Sigmoid colon (tissue), 6 donors: ENCODE measurements at regions not wholly inside any gene's neighbourhood (a gene's known extent, or its start where the extent isn't known, plus 50 kb on each side); places are given as distances from the start of the nearest gene placed in this dataset.

Experiments used
- DNase-seq: peaks from one replicate; pipeline ENCODE4 v3.0.0-alpha.2; 2019
- H3K27ac ChIP-seq, 4 donors: fragments of 200-600 bp; sonication (generic); one replicate each; pipeline ENCODE4 v1.5.1; 2016 to 2019; ENCODE audit warnings: mild to moderate bottlenecking in 1 of 4
- H3K27me3 ChIP-seq, 3 donors: fragments of 200-600 bp; sonication (generic); one replicate each; pipeline ENCODE4 v1.5.1; 2019; ENCODE audit warnings: mild to moderate bottlenecking in 1 of 3
- H3K36me3 ChIP-seq, 4 donors: fragments of 200-600 bp; sonication (generic); one replicate each; pipeline ENCODE4 v1.5.1; 2016 to 2019
- H3K4me1 ChIP-seq, 4 donors: fragments of 200-600 bp; sonication (generic); one replicate each; pipeline ENCODE4 v1.5.1; 2017 to 2019
- H3K4me3 ChIP-seq, 4 donors: fragments of 200-600 bp; sonication (generic); one replicate each; pipeline ENCODE4 v1.5.1; 2017 to 2019; ENCODE audit warnings: mild to moderate bottlenecking in 2 of 4, moderate library complexity in 1 of 4
- H3K9me3 ChIP-seq, 4 donors: fragments of 200-600 bp in 3 of 4; sonication (generic) in 3 of 4; one replicate each; pipeline versions ENCODE4 v1.5.1 to v1.6.1; 2013 to 2019
- EP300 ChIP-seq, 4 donors: sonication (generic); formaldehyde crosslinking; IDR thresholded peaks; one replicate each; pipeline ENCODE4 v1.6.1; 2017; ENCODE audit warnings: antibody characterized with exemption in 4 of 4
- POLR2A ChIP-seq, 2 donors: fragments of 450-650 bp; IDR thresholded peaks; one replicate each; pipeline ENCODE4 v1.6.1; 2016; ENCODE audit warnings: antibody characterized with exemption in 2 of 2, mild to moderate bottlenecking in 2 of 2, moderate library complexity in 2 of 2
- POLR2AphosphoS5 ChIP-seq, 4 donors: sonication (generic); formaldehyde crosslinking; IDR thresholded peaks; one replicate each; pipeline ENCODE4 v1.6.1; 2017; ENCODE audit warnings: antibody characterized with exemption in 4 of 4
- WGBS, 2 donors: extraction: QIAGEN DNeasy Blood & Tissue Kit; methylation state at CpG; one replicate each; pipeline ENCODE4 v1.1.7; 2013; 5-methylcytosine and 5-hydroxymethylcytosine counted together
- intact Hi-C: fragments of 100-400 bp; cut with DNase I; formaldehyde crosslinking; loops from one replicate; pipeline ENCODE4 v1.15.1; 2023
- TF ChIP-seq, protein P1 (sequence below), 4 experiments: fragments of 450-650 bp in 3 of 4; fragments of 200-600 bp in 1 of 4; IDR thresholded peaks; one replicate each; pipeline ENCODE4 v1.5.1; 2016 to 2019; ENCODE audit warnings: antibody characterized with exemption in 4 of 4, mild to moderate bottlenecking in 3 of 4, moderate library complexity in 2 of 4
- donor health status: healthy with polysubstance abuse.
- donor health status: healthy.

DNA sequence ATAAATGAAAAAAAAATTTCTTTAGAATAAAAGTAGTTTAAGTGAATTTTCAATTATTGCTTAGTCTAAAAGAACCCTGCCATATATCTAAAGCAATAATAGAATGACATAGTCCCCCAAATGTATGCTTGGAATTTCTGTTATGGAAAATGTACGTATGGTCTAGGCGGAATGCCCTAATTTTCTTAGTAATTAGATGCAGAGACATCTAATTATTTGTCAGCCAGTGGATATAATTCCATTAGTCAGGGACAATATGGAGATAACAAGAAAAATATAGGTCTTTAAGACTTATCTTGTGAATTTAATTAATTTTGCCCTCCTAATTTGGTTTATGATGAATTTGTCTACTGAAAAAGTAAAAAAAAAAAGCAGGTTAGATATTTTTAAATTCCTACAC, 460.9 kb upstream of the SOX11 start:
- no peak for TF ChIP-seq POLR2A (IDR thresholded peaks at IDR 0.05)
- TF ChIP-seq EP300 (IDR thresholded peaks at IDR 0.05), result no peak
- TF ChIP-seq, protein P1, sequence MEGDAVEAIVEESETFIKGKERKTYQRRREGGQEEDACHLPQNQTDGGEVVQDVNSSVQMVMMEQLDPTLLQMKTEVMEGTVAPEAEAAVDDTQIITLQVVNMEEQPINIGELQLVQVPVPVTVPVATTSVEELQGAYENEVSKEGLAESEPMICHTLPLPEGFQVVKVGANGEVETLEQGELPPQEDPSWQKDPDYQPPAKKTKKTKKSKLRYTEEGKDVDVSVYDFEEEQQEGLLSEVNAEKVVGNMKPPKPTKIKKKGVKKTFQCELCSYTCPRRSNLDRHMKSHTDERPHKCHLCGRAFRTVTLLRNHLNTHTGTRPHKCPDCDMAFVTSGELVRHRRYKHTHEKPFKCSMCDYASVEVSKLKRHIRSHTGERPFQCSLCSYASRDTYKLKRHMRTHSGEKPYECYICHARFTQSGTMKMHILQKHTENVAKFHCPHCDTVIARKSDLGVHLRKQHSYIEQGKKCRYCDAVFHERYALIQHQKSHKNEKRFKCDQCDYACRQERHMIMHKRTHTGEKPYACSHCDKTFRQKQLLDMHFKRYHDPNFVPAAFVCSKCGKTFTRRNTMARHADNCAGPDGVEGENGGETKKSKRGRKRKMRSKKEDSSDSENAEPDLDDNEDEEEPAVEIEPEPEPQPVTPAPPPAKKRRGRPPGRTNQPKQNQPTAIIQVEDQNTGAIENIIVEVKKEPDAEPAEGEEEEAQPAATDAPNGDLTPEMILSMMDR (IDR thresholded peaks at IDR 0.05), result no peak
- no peak for TF ChIP-seq POLR2AphosphoS5 (IDR thresholded peaks at IDR 0.05)
- Histone ChIP-seq H3K27me3 (no peaks in the 10 kb centered on the region), H3K36me3 (no peaks in the 10 kb centered on the region), H3K4me1 (no peaks in the 10 kb centered on the region), H3K4me3 (no peak overlapping the region), H3K27ac (no peak overlapping the region), H3K9me3 (no peaks in the 10 kb centered on the region)
- no peak for DNase-seq
- intact Hi-C loops, result no loop called here
- 68 to 92% methylated on average over 2 of the region's 2 CpGs for WGBS, 2 donors

DNA sequence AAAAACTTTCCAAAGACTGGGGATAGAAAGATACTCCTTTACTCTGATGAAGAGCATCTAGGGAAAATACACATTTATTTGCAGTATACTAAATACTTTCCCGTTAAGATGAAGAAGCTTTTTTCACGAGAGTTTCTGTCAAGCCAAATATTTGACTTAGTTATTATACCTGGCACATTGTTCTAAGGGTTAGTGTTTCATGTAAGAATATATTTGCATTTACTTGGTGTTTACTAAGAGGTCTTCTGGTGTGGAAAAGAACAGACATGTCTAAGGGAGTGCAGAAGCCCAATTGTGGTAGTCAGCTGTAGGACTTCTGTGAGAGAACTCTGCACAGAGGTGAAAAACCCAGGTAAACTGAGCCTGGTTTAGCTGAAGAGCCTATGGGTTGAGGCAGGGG, 457.6 kb upstream of the SOX11 start:
- Histone ChIP-seq H3K27me3 (no peaks in the 10 kb centered on the region), H3K4me1 (no peaks in the 10 kb centered on the region), H3K27ac (no peak overlapping the region), H3K4me3 (no peak overlapping the region), H3K9me3 (no peaks in the 10 kb centered on the region), H3K36me3 (no peaks in the 10 kb centered on the region)
- intact Hi-C loops, result no loop called here
- DNase-seq, result no peak
- TF ChIP-seq POLR2A (IDR thresholded peaks at IDR 0.05), result no peak
- no peak for TF ChIP-seq POLR2AphosphoS5 (IDR thresholded peaks at IDR 0.05)
- no peak for TF ChIP-seq EP300 (IDR thresholded peaks at IDR 0.05)
- TF ChIP-seq, protein P1 (IDR thresholded peaks at IDR 0.05), result no peak
- 47 to 67% methylated on average over 2 of the region's 2 CpGs for WGBS, 2 donors

DNA sequence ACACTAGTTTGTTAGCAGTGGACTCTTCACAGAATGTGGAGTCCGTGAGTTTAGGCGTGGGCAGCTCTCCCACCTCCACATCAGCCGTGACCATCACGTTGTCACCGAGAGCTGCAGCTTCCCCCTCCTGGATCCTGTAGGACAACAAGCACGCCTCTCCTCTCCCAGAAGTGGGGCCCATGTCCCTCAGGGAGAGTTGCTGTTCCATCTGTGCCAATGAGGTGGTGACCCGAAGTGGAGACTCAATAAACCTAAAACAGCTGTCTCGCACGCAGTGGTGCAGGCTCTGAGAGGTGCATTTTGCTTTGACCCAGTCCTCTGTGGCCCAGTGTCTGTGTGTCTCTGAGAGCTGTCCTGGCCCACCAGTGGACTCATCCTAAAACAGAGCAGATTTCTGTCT, 456.5 kb upstream of the SOX11 start:
- no peak overlapping the region for H3K4me3 ChIP-seq
- intact Hi-C loops, result no loop called here
- no peaks in the 10 kb centered on the region for H3K9me3 ChIP-seq
- 81 to 84% methylated on average over 9 of the region's 9 CpGs for WGBS, 2 donors
- no peak overlapping the region for H3K27ac ChIP-seq
- TF ChIP-seq POLR2AphosphoS5 (IDR thresholded peaks at IDR 0.05) (no peak), POLR2A (IDR thresholded peaks at IDR 0.05) (no peak), EP300 (IDR thresholded peaks at IDR 0.05) (no peak)
- TF ChIP-seq, protein P1 (IDR thresholded peaks at IDR 0.05), result no peak
- H3K27me3 ChIP-seq, result no peaks in the 10 kb centered on the region
- H3K36me3 ChIP-seq, result no peaks in the 10 kb centered on the region
- no peaks in the 10 kb centered on the region for H3K4me1 ChIP-seq
- DNase-seq, result no peak

DNA sequence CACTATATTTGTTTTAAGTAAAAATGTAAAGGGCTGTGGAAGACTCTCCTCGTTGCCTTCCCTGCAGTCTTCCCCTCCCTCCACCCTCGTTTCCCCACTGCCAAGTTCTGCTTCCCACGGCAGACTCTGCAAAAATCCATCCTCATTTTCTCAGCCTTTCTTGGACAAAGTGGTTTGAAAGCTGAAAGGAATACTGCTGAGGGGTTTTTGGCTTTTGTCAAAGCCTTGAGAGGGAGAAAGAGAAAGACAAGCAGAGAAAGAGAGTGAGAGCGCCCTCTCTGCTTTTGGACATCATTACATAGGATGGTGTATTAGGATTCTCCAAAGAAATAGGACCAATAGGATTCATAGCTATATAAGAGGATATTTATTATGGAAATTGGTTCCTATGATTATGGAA, 455.9 kb upstream of the SOX11 start:
- TF ChIP-seq POLR2A (IDR thresholded peaks at IDR 0.05) (no peak), POLR2AphosphoS5 (IDR thresholded peaks at IDR 0.05) (no peak), EP300 (IDR thresholded peaks at IDR 0.05) (no peak)
- TF ChIP-seq, protein P1 (IDR thresholded peaks at IDR 0.05), result no peak
- 47 to 58% methylated on average over 4 of the region's 4 CpGs for WGBS, 2 donors

DNA sequence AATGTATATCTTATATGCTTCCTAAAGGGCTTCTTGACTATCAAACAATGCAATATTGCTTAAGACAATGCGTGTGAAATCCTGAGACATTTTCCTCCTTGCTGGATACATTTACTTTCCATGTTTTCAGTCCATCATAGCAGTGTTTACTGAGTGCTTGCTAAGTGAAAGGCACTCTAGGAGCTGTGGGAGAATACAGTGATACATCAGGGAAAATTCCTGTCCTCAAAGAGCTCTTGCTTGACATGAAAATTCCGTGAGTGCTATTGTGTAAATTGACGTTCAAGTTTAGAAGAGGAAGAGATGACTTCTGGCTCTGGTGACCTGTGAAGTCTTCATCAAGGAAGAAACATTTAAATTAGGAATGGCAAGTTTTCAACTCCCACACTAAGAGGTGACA, 449.4 kb upstream of the SOX11 start:
- DNase-seq, result no peak
- TF ChIP-seq POLR2AphosphoS5 (IDR thresholded peaks at IDR 0.05) (no peak), POLR2A (IDR thresholded peaks at IDR 0.05) (no peak), EP300 (IDR thresholded peaks at IDR 0.05) (no peak)
- TF ChIP-seq, protein P1 (IDR thresholded peaks at IDR 0.05), result no peak
- Histone ChIP-seq H3K27me3 (no peaks in the 10 kb centered on the region), H3K4me3 (no peak overlapping the region), H3K36me3 (no peaks in the 10 kb centered on the region), H3K4me1 (no peaks in the 10 kb centered on the region), H3K27ac (no peak overlapping the region), H3K9me3 (no peaks in the 10 kb centered on the region)
- WGBS, 2 donors, result 65 to 68% methylated on average over 3 of the region's 3 CpGs
- intact Hi-C loops, result no loop called here

More for the DNA sequence above, 455.9 kb upstream of the SOX11 start:
- no peaks in the 10 kb centered on the region for H3K36me3 ChIP-seq
- H3K4me3 ChIP-seq, result no peak overlapping the region
- H3K27me3 ChIP-seq, result no peaks in the 10 kb centered on the region
- no peak overlapping the region for H3K27ac ChIP-seq
- no peak for DNase-seq
- no peaks in the 10 kb centered on the region for H3K9me3 ChIP-seq
- no peaks in the 10 kb centered on the region for H3K4me1 ChIP-seq
- intact Hi-C loops, result no loop called here
